C4-2B (cell line): ENCODE measurements at regions not wholly inside any gene's neighbourhood (a gene's known extent, or its start where the extent isn't known, plus 50 kb on each side); places are given as distances from the start of the nearest gene placed in this dataset.

ENCODE experiments used
- CTCF ChIP-seq: fragments of 450-650 bp; conservative IDR thresholded peaks from 2 replicates; pipeline ENCODE4 v1.5.1; 2017; ENCODE audit warnings: mild to moderate bottlenecking
- ZFX ChIP-seq: fragments of 450-650 bp; IDR thresholded peaks from 2 replicates; pipeline ENCODE4 v1.6.1; 2017

- TF ChIP-seq CTCF (no peak), ZFX (no peak)
Measured at GRCh38 chr18:34977838-34978532, 63.2 kb upstream of the MAPRE2 start.
